AG10803 (cell line): ENCODE measurements at regions not wholly inside any gene's neighbourhood (a gene's known extent, or its start where the extent isn't known, plus 50 kb on each side); places are given as distances from the start of the nearest gene placed in this dataset.

Experiments used
- DNase-seq: peaks from one replicate; pipeline ENCODE4 v3.0.0; 2010; ENCODE audit warnings: low read depth
- H3K4me3 ChIP-seq: 2 replicates; pipeline ENCODE4 v1.5.1; 2011; ENCODE audit warnings: mild to moderate bottlenecking, low read length, control low read depth
- TF ChIP-seq, protein P1 (sequence below): conservative IDR thresholded peaks from 2 replicates; pipeline ENCODE4 v1.5.1; 2011; ENCODE audit warnings: mild to moderate bottlenecking, low read length, control low read depth, inconsistent platforms

DNA sequence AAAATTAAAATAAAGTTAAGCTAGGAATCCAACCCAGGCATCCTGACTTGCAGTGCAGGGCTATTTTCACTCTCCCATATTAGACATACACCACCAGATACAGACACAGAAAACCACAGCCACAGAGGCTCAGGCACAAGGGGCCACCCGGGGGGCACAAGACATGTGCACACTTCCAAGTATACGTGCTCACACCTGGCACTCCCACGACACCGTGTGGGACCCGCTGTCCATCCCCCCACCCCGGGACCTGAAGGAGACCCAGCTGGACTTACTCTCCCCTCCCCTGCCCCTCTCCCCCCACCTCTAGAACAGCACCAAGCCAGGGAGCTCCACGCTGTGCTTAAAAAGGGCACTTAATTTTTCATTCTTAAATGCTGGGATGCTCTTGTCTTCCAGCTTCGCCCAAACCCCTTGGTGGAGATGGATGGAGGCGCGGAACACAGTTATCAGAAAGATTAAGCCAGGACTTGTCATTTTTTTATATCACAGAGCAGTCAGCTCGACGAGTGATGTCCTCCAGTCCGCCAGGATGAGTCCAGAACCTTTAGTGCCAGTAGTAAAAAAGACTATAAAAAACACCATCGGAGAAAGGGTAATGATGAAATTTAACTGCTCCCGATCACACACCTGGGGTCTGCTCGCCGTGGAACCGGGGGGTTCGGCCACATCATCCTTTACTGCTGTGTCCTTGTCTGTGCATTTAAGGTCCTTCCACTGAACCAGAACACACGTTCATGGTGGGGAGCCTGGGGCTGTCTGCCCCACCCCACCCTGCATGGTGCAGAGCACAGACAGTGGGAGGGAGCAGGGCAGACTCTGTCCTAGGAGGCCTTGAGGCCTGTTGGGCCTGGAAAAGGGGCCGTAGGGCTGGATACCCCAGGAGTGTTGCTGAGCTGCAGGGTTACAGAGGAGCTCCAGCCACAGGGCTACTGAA is 73.3 kb upstream of the LHX1 start:
- TF ChIP-seq, protein P1, sequence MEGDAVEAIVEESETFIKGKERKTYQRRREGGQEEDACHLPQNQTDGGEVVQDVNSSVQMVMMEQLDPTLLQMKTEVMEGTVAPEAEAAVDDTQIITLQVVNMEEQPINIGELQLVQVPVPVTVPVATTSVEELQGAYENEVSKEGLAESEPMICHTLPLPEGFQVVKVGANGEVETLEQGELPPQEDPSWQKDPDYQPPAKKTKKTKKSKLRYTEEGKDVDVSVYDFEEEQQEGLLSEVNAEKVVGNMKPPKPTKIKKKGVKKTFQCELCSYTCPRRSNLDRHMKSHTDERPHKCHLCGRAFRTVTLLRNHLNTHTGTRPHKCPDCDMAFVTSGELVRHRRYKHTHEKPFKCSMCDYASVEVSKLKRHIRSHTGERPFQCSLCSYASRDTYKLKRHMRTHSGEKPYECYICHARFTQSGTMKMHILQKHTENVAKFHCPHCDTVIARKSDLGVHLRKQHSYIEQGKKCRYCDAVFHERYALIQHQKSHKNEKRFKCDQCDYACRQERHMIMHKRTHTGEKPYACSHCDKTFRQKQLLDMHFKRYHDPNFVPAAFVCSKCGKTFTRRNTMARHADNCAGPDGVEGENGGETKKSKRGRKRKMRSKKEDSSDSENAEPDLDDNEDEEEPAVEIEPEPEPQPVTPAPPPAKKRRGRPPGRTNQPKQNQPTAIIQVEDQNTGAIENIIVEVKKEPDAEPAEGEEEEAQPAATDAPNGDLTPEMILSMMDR: no peak
- no peak for DNase-seq
- no peak overlapping the region for H3K4me3 ChIP-seq

DNA sequence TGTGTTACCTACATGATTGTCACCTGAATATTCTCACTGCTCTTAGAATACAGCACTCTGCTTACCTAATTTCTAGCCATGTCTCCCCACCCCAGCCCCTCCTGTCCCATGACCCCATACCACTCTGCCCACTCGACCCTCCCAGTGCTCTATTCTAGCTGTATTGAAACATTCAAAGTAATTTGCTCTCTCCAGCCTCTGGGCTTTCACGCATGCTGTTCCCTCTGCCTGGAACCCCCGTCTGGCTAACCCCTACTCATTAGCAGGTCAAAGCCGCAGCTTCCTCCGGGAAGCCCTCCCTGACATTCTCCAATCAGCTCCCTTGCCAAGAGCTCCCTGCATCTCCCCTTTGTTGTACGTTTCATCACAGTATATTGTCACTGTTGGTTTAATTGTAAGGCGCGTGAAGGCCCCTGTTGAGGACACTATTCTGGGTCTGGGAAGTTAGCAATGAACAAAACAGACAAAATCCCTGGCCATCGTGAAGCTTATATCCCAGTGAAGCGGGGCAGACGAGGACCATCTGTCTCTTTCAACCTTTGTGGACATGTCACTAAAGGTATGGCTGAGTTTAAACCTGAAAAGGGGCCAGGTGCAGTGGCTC is 72.3 kb upstream of the LHX1 start:
- DNase-seq: no peak
- TF ChIP-seq, protein P1: no peak
- H3K4me3 ChIP-seq: no peak overlapping the region

DNA sequence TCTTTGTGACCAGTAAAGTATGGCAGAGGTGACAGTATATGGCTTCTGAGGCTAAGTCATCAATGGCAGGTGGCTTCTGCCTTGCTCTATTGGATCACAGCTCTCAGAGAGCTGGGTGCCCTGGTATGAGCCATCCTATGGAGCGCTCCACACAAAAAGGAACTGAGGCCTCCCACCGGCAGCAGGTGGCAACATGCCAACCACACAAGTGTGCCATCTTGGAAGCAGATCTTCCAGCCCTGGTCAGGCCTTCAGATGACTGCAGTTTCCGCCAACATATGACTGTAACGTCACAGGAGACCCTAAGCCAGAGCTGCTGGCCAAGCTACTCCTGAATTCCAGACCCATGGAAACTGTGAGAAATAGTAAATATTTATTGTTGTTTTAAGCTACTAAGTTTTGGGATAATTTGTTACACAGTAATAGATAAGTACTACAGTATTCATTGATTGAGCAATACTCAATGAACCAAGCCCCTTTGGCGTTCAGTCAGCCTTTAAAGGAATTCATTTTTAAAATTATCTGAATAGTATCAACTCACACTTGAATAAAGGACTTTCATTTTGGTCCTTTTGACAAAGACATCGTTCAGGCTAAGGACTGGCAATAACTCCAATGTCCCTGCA is 69.4 kb upstream of the LHX1 start:
- TF ChIP-seq, protein P1: no peak

DNA sequence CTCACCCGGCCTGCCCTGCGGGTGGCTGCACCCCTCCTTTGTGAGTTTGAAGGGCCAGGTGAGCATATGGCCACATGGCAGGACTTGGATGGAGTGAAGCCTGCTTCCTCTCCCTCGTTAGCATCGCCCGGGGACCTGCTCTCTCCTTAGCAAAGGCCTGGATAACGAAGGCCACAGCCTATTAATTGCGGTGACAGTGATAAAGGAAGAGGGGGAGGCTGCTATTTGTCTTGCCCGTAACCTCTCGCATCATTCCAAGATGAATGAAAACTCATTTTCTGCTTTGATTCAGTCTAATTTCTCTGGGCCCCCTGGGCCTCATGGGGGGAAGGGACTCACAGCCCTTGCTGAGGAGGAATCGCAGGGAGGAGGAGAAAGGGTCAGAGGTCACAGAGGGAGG is 68.5 kb upstream of the LHX1 start:
- TF ChIP-seq, protein P1: no peak
- no peak for DNase-seq
- no peak overlapping the region for H3K4me3 ChIP-seq

More for the DNA sequence above, 69.4 kb upstream of the LHX1 start:
- H3K4me3 ChIP-seq: no peak overlapping the region
- DNase-seq: no peak

DNA sequence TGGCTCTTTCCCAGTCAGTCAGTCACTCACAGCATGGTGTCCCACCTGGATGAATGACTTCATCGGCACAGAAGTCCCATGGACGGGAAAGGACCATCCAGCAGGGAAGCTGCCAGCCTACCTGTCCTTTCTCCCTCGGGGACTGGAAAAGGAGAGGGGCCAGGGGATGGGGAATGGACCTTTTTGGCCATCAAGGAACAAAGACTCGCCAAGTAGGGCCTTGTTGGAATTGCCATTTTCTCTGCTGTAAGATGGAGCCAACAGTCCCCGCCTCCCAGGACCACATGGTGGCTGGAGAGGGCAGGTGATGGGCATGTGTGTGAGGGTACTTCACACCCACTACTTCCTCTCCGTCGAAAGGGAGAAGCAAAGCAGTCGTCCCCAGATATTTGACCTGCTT is 67.8 kb upstream of the LHX1 start:
- H3K4me3 ChIP-seq: no peak overlapping the region
- TF ChIP-seq, protein P1: no peak
- no peak for DNase-seq

DNA sequence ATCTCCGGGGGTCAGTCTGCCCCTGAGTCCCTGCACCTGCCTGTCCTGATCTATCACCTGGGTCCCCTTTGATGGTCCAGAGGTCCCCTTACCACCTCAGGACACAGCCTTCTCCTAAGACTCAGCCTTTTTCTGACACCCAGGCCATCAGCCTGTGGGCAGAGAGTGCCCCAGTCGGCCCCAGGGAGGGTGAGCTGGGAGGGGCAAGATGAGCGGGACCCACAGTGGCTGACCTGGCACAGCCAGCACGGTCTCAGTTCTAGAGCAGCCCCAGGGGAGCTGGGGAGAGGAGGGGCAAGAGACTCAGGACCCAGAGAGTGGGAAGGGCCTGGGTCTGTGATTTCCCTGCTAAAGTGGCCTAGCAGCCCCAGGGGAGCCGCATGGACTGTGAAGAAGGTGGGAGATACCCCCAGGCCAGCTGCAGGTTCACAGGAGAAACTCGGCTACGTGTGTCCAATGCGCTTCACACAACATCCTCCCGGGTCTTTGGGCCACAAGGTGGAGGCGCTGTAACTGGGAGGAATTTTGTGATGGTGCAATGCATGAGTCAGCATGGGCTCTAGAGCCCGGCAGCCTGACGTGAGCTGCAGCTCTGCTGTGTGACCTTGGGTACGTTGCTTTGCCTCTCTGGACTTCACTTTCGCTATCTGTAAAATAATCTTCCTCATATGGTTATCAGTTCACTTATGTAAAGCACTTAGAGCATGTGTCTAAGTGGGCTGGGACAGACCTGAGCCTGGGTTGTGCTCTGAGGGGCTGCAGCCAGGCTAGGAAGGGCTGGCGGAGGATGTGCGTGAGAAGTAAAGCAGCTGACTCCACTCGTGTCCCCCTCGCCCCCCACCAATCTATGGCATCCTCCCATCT is 67.2 kb upstream of the LHX1 start:
- peak; percentile 4 for DNase-seq
- H3K4me3 ChIP-seq: no peak overlapping the region
- TF ChIP-seq, protein P1: no peak
